ENCODE measurements at regions not wholly inside any gene's neighbourhood (a gene's known extent, or its start where the extent isn't known, plus 50 kb on each side); places are given as distances from the start of the nearest gene placed in this dataset.

DNA sequence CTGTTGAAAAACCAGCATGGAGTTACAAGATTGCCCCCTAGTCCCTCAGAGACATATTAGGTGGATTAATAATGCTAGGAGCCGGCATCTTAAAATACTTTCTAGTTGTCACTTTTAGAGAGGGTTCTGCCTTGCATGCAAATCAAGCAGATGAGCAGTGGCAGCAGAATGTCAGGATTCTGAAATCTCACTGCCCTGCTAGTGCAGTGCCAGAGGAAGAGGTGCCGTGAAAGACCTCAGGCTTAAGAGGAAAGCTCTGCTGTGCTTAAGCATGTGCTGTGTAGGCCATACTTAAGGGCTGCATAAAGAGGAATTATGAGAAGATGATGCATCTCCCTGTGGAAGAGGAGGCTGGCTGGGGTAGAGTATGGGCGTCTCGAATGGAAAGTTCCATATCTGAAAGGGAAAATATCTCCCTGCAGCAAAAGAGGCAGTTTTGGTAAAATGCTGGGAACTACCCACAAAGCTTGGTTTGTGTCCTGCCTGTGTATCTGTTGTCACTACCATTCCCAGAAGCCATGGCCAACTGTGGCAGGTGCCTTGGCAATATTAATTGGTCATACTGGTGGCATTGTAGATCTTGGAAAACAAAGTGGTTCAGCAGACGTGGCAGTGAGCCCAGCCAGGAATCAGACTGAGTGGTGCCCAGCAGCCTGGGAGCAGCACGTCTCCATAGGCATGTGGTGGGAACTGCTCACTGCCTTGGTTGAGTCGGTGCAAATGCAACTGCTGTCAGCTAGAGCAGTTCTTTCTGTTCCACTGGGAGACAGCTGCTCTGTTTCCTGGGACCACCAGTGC lies 131.9 kb downstream of the EVA1A start:
- POLR2A ChIA-PET (ENCODE audit: unreplicated experiment): no interaction called here
- H4K20me1 ChIP-seq (ENCODE audit: low read length): no peaks in the 10 kb centered on the region
- H3F3A ChIP-seq (ENCODE audit: low read length, unreplicated experiment): no peaks in the 10 kb centered on the region
- intact Hi-C loops (cut with micrococcal nuclease): no loop called here
- no peaks in the 10 kb centered on the region for H3K9me2 ChIP-seq (replicated peaks; ENCODE audit: low read length)
- CTCF ChIA-PET: no interaction called here
- no peak overlapping the region for H3K9ac ChIP-seq (ENCODE audit: low read length)
- H3K9me3 ChIP-seq (ENCODE audit: low read length): no peaks in the 10 kb centered on the region
- no peak for ATAC-seq
- BruUV-seq (replicated peaks): no TSS peak
- no peak for TF ChIP-seq EZH2phosphoT487 (IDR thresholded peaks at IDR 0.05; ENCODE audit: borderline replicate concordance, low read length)
- TF ChIP-seq EZH2 (IDR thresholded peaks at IDR 0.05; ENCODE audit: low read length, unreplicated experiment): no peak
- TF ChIP-seq, protein P1, sequence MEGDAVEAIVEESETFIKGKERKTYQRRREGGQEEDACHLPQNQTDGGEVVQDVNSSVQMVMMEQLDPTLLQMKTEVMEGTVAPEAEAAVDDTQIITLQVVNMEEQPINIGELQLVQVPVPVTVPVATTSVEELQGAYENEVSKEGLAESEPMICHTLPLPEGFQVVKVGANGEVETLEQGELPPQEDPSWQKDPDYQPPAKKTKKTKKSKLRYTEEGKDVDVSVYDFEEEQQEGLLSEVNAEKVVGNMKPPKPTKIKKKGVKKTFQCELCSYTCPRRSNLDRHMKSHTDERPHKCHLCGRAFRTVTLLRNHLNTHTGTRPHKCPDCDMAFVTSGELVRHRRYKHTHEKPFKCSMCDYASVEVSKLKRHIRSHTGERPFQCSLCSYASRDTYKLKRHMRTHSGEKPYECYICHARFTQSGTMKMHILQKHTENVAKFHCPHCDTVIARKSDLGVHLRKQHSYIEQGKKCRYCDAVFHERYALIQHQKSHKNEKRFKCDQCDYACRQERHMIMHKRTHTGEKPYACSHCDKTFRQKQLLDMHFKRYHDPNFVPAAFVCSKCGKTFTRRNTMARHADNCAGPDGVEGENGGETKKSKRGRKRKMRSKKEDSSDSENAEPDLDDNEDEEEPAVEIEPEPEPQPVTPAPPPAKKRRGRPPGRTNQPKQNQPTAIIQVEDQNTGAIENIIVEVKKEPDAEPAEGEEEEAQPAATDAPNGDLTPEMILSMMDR (conservative IDR thresholded peaks at IDR 0.05; ENCODE audit: low read depth, low read length): no peak
- no peak overlapping the region for H3K4me3 ChIP-seq (ENCODE audit: low read length)
- H3K4me2 ChIP-seq (ENCODE audit: low read length): no peak overlapping the region
- peaks cover 10% of the 10 kb centered on the region; the same call in 1 of the 2 replicates for H3K4me1 ChIP-seq (ENCODE audit: insufficient read depth, low read length)
- H3K36me3 ChIP-seq (ENCODE audit: low read depth, low read length): no peaks in the 10 kb centered on the region
- no peak overlapping the region for H2AFZ ChIP-seq (ENCODE audit: low read length)
- H3K27me3 ChIP-seq (ENCODE audit: low read length): no peaks in the 10 kb centered on the region
- DNase-seq: no peak
- H3K27ac ChIP-seq (ENCODE audit: low read length): no peak overlapping the region
- H3K79me2 ChIP-seq (ENCODE audit: low read length): no peaks in the 10 kb centered on the region

DNA sequence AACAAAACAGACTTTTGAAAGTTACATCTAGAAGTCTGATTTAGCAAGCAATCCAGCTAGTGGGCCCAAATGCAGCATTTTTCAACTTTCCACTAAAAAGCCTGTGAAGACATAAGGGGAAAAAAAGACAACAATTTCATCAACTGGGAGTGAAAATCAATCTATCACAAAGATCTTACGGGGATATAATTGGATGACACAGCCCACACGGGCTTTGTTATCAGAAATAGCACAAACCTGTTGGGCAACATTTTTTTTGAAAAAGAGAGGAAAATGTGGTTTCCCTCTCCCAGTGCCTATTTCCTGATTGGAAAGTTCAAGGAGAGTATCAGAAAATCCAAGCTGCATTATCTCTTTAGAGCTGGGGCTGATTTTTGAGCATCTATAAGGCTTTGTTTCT lies 132.7 kb downstream of the EVA1A start:
- no peaks in the 10 kb centered on the region for H3K79me2 ChIP-seq (ENCODE audit: low read length)
- H3K4me3 ChIP-seq (ENCODE audit: low read length): no peak overlapping the region
- H3K36me3 ChIP-seq (ENCODE audit: low read depth, low read length): no peaks in the 10 kb centered on the region
- no peak overlapping the region for H2AFZ ChIP-seq (ENCODE audit: low read length)
- H3K27me3 ChIP-seq (ENCODE audit: low read length): no peaks in the 10 kb centered on the region
- TF ChIP-seq, protein P1 (conservative IDR thresholded peaks at IDR 0.05; ENCODE audit: low read depth, low read length): no peak
- no peak for TF ChIP-seq EZH2 (IDR thresholded peaks at IDR 0.05; ENCODE audit: low read length, unreplicated experiment)
- no peak for TF ChIP-seq EZH2phosphoT487 (IDR thresholded peaks at IDR 0.05; ENCODE audit: borderline replicate concordance, low read length)
- DNase-seq: no peak
- no peaks in the 10 kb centered on the region for H3F3A ChIP-seq (ENCODE audit: low read length, unreplicated experiment)
- CTCF ChIA-PET: no interaction called here
- H3K4me1 ChIP-seq (ENCODE audit: insufficient read depth, low read length): peaks cover 10% of the 10 kb centered on the region; the same call in 1 of the 2 replicates
- no peak overlapping the region for H3K27ac ChIP-seq (ENCODE audit: low read length)
- H3K9ac ChIP-seq (ENCODE audit: low read length): no peak overlapping the region
- POLR2A ChIA-PET (ENCODE audit: unreplicated experiment): no interaction called here
- no peak for ATAC-seq
- no TSS peak for BruUV-seq (replicated peaks)
- no peaks in the 10 kb centered on the region for H3K9me2 ChIP-seq (replicated peaks; ENCODE audit: low read length)
- no peaks in the 10 kb centered on the region for H3K9me3 ChIP-seq (ENCODE audit: low read length)
- H3K4me2 ChIP-seq (ENCODE audit: low read length): no peak overlapping the region
- H4K20me1 ChIP-seq (ENCODE audit: low read length): no peaks in the 10 kb centered on the region
- intact Hi-C loops (cut with micrococcal nuclease): no loop called here

DNA sequence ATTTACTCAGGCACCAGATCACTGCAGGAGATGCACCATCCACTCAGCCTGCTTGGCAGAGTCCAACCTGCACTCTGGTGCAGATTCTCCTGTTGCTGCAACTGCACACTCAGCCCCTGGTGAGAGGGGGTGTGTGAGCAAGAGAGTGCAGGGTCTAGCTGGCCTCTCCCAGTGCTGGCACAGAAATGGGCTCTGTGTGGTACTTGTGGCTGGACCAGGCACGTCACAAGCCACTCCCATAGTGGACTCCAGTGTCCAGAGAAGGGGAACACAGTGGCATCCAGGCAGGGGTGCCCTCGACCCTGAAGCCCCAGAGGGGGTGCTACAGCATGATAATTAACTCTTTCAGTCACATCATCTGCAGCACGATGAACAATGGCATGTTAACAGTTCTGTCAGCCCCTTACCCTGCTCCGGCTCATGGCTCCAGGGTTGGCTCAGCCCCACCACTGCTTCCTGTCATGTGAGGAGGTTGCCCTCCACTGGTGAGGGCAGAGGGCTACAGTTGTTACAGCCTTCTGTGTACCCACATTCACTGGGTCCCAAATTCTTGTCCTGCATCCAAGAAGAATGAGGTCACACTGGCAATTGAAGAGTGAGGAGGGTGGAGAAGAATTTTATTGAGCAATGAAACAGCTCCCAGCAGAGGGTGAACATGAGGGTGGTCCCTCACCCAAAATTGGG lies 135.7 kb downstream of the EVA1A start:
- H3K79me2 ChIP-seq (ENCODE audit: low read length): no peaks in the 10 kb centered on the region
- H4K20me1 ChIP-seq (ENCODE audit: low read length): no peaks in the 10 kb centered on the region
- no peak overlapping the region for H3K4me3 ChIP-seq (ENCODE audit: low read length)
- H2AFZ ChIP-seq (ENCODE audit: low read length): no peak overlapping the region
- no peak for TF ChIP-seq EZH2phosphoT487 (IDR thresholded peaks at IDR 0.05; ENCODE audit: borderline replicate concordance, low read length)
- TF ChIP-seq, protein P1 (conservative IDR thresholded peaks at IDR 0.05; ENCODE audit: low read depth, low read length): peak; percentile 38; the same call in 1 of the 2 replicates
- no peak overlapping the region for H3K4me2 ChIP-seq (ENCODE audit: low read length)
- H3K9me2 ChIP-seq (replicated peaks; ENCODE audit: low read length): no peaks in the 10 kb centered on the region
- peaks cover 10% of the 10 kb centered on the region; the same call in 1 of the 2 replicates for H3K4me1 ChIP-seq (ENCODE audit: insufficient read depth, low read length)
- no TSS peak for BruUV-seq (replicated peaks)
- peaks cover 15% of the 10 kb centered on the region; the same call in 1 of the 2 replicates for H3K27me3 ChIP-seq (ENCODE audit: low read length)
- no peaks in the 10 kb centered on the region for H3K36me3 ChIP-seq (ENCODE audit: low read depth, low read length)
- CTCF ChIA-PET: no interaction called here
- DNase-seq: peak; percentile 54
- intact Hi-C loops (cut with micrococcal nuclease): no loop called here
- H3F3A ChIP-seq (ENCODE audit: low read length, unreplicated experiment): no peaks in the 10 kb centered on the region
- POLR2A ChIA-PET (ENCODE audit: unreplicated experiment): no interaction called here
- H3K27ac ChIP-seq (ENCODE audit: low read length): no peak overlapping the region
- H3K9me3 ChIP-seq (ENCODE audit: low read length): no peaks in the 10 kb centered on the region
- peak; percentile 24 for ATAC-seq
- no peak overlapping the region for H3K9ac ChIP-seq (ENCODE audit: low read length)
